ENCODE measurements at regions not wholly inside any gene's neighbourhood (a gene's known extent, or its start where the extent isn't known, plus 50 kb on each side); places are given as distances from the start of the nearest gene placed in this dataset.

DNA sequence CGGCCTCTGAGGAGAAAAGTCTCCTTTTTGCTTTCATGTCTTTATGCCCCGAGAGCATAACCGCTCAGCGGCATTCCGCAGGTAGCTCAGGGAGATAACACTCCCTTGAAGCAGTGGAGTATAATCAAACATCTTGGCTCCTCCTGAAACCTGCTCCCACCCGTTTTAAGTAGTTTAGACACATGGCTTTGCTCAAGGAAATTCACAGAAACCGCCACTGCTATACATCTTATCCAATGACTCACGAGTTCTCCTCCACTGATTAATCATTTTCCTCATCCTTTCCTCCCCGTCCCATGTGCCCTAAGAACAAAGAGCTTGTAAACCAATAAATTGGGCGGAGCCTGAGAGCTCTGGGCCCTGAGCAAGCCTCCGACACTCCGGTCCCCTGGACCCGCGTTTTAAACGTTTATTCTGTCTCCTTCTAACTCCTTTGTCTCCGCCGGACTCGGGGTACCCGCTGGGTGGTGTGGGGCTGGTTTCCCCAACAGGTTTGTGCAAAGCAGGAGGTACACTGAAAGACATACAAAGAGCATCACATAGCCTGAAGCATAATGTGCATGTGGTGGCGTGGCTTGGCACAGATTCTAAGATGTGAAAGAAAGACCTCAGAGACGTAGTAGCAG lies 401.2 kb downstream of the TLL1 start:
- Histone ChIP-seq H3K27me3 (no peaks in the 10 kb centered on the region), H4K20me1 (ENCODE audit: insufficient read depth, poor library complexity, severe bottlenecking) (no peaks in the 10 kb centered on the region), H2AFZ (no peak overlapping the region), H3K4me2 (no peak overlapping the region), H3K9me3 (ENCODE audit: low read depth) (no peaks in the 10 kb centered on the region), H3K36me3 (replicated peaks; ENCODE audit: insufficient read depth, low read depth) (no peaks in the 10 kb centered on the region), H3K9me2 (replicated peaks; ENCODE audit: insufficient read depth) (no peaks in the 10 kb centered on the region), H3K27ac (no peak overlapping the region), H3K4me1 (ENCODE audit: insufficient read depth) (no peaks in the 10 kb centered on the region), H3K79me2 (no peaks in the 10 kb centered on the region), H3K4me3 (no peak overlapping the region)
- 87% methylated on average over 21 of the region's 21 CpGs for WGBS (ENCODE audit: low lambda C conversion rate, missing lambda C conversion rate)
- TF ChIP-seq EZH2phosphoT487 (IDR thresholded peaks at IDR 0.05; ENCODE audit: low read depth, severe bottlenecking, unreplicated experiment), result no peak
- no peak for TF ChIP-seq EZH2 (IDR thresholded peaks at IDR 0.05; ENCODE audit: borderline replicate concordance)
- TF ChIP-seq, protein P1, sequence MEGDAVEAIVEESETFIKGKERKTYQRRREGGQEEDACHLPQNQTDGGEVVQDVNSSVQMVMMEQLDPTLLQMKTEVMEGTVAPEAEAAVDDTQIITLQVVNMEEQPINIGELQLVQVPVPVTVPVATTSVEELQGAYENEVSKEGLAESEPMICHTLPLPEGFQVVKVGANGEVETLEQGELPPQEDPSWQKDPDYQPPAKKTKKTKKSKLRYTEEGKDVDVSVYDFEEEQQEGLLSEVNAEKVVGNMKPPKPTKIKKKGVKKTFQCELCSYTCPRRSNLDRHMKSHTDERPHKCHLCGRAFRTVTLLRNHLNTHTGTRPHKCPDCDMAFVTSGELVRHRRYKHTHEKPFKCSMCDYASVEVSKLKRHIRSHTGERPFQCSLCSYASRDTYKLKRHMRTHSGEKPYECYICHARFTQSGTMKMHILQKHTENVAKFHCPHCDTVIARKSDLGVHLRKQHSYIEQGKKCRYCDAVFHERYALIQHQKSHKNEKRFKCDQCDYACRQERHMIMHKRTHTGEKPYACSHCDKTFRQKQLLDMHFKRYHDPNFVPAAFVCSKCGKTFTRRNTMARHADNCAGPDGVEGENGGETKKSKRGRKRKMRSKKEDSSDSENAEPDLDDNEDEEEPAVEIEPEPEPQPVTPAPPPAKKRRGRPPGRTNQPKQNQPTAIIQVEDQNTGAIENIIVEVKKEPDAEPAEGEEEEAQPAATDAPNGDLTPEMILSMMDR (IDR thresholded peaks at IDR 0.05; ENCODE audit: poor library complexity), result no peak
- no peak for DNase-seq (ENCODE audit: low spot score)

DNA sequence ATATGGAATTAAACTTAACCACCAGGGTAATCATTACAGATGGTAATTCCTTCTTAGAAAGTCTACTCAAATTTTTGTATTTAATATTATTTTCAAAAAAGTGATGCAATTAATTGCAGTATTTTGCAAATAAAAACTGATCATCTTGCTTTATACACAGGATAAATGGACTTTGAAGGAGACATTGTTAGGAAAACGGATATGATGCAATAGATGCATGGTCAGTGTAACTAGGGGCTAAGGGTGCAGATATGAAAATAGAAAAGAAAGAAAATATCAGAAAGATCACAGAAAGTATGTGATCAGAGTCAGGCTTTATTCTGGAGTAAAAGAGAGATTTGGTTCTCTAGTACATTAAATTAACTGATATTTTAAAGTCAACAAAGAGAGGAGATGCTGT lies 401.7 kb downstream of the TLL1 start:
- no peaks in the 10 kb centered on the region for H3K9me2 ChIP-seq (replicated peaks; ENCODE audit: insufficient read depth)
- TF ChIP-seq EZH2phosphoT487 (IDR thresholded peaks at IDR 0.05; ENCODE audit: low read depth, severe bottlenecking, unreplicated experiment), result no peak
- TF ChIP-seq EZH2 (IDR thresholded peaks at IDR 0.05; ENCODE audit: borderline replicate concordance), result no peak
- TF ChIP-seq, protein P1 (IDR thresholded peaks at IDR 0.05; ENCODE audit: poor library complexity), result no peak
- no peaks in the 10 kb centered on the region for H3K9me3 ChIP-seq (ENCODE audit: low read depth)
- no peak overlapping the region for H3K4me3 ChIP-seq
- no peaks in the 10 kb centered on the region for H4K20me1 ChIP-seq (ENCODE audit: insufficient read depth, poor library complexity, severe bottlenecking)
- H2AFZ ChIP-seq, result no peak overlapping the region
- WGBS (ENCODE audit: low lambda C conversion rate, missing lambda C conversion rate), result 92% methylated on average over 1 of the region's 1 CpG
- H3K4me1 ChIP-seq (ENCODE audit: insufficient read depth), result no peaks in the 10 kb centered on the region
- H3K36me3 ChIP-seq (replicated peaks; ENCODE audit: insufficient read depth, low read depth), result no peaks in the 10 kb centered on the region
- no peaks in the 10 kb centered on the region for H3K27me3 ChIP-seq
- no peaks in the 10 kb centered on the region for H3K79me2 ChIP-seq
- DNase-seq (ENCODE audit: low spot score), result no peak
- H3K27ac ChIP-seq, result no peak overlapping the region
- H3K4me2 ChIP-seq, result no peak overlapping the region

DNA sequence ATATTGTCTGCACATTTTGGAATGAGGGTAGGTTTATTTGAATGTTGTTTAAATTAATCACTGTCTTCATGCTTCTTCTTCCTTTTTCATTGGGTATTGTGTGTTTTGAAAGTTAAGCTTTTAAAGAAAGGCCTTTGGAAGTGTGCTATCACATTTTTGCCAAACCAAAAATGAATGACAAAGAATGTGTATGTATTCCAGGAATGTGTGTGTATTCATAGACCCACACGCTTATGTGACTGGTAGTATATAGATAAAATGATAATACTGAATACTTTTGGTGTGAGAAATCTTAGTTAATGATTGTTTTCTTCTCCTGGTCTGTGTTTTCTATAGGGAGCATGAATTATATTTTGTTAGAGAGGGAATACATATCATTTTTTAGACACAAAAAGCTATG lies 404.4 kb downstream of the TLL1 start:
- H3K4me2 ChIP-seq, result no peak overlapping the region
- no peak overlapping the region for H2AFZ ChIP-seq
- no peaks in the 10 kb centered on the region for H3K36me3 ChIP-seq (replicated peaks; ENCODE audit: insufficient read depth, low read depth)
- no peak overlapping the region for H3K27ac ChIP-seq
- TF ChIP-seq EZH2 (IDR thresholded peaks at IDR 0.05; ENCODE audit: borderline replicate concordance) (no peak), EZH2phosphoT487 (IDR thresholded peaks at IDR 0.05; ENCODE audit: low read depth, severe bottlenecking, unreplicated experiment) (no peak)
- TF ChIP-seq, protein P1 (IDR thresholded peaks at IDR 0.05; ENCODE audit: poor library complexity), result no peak
- H3K4me1 ChIP-seq (ENCODE audit: insufficient read depth), result no peaks in the 10 kb centered on the region
- no peaks in the 10 kb centered on the region for H3K9me3 ChIP-seq (ENCODE audit: low read depth)
- H3K4me3 ChIP-seq, result no peak overlapping the region
- DNase-seq (ENCODE audit: low spot score), result no peak
- H3K79me2 ChIP-seq, result no peaks in the 10 kb centered on the region
- WGBS (ENCODE audit: low lambda C conversion rate, missing lambda C conversion rate), result 52% methylated on average over 1 of the region's 1 CpG
- no peaks in the 10 kb centered on the region for H3K9me2 ChIP-seq (replicated peaks; ENCODE audit: insufficient read depth)
- no peaks in the 10 kb centered on the region for H3K27me3 ChIP-seq
- no peaks in the 10 kb centered on the region for H4K20me1 ChIP-seq (ENCODE audit: insufficient read depth, poor library complexity, severe bottlenecking)
